ENCODE measurements at regions not wholly inside any gene's neighbourhood (a gene's known extent, or its start where the extent isn't known, plus 50 kb on each side); places are given as distances from the start of the nearest gene placed in this dataset.

- no peak for TF ChIP-seq POLR2A (IDR thresholded peaks at IDR 0.05)
- TF ChIP-seq POLR2AphosphoS5 (IDR thresholded peaks at IDR 0.05): no peak
- TF ChIP-seq, protein P1, sequence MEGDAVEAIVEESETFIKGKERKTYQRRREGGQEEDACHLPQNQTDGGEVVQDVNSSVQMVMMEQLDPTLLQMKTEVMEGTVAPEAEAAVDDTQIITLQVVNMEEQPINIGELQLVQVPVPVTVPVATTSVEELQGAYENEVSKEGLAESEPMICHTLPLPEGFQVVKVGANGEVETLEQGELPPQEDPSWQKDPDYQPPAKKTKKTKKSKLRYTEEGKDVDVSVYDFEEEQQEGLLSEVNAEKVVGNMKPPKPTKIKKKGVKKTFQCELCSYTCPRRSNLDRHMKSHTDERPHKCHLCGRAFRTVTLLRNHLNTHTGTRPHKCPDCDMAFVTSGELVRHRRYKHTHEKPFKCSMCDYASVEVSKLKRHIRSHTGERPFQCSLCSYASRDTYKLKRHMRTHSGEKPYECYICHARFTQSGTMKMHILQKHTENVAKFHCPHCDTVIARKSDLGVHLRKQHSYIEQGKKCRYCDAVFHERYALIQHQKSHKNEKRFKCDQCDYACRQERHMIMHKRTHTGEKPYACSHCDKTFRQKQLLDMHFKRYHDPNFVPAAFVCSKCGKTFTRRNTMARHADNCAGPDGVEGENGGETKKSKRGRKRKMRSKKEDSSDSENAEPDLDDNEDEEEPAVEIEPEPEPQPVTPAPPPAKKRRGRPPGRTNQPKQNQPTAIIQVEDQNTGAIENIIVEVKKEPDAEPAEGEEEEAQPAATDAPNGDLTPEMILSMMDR (IDR thresholded peaks at IDR 0.05): no peak
Observed at GRCh38 chr10:44716470-44717015, 194.6 kb upstream of the TMEM72 start.

Measured in prostate gland (tissue), 2 donors.